ENCODE measurements at regions not wholly inside any gene's neighbourhood (a gene's known extent, or its start where the extent isn't known, plus 50 kb on each side); places are given as distances from the start of the nearest gene placed in this dataset.

- no peak for TF ChIP-seq POLR2A (IDR thresholded peaks at IDR 0.05)
- TF ChIP-seq, protein P1, sequence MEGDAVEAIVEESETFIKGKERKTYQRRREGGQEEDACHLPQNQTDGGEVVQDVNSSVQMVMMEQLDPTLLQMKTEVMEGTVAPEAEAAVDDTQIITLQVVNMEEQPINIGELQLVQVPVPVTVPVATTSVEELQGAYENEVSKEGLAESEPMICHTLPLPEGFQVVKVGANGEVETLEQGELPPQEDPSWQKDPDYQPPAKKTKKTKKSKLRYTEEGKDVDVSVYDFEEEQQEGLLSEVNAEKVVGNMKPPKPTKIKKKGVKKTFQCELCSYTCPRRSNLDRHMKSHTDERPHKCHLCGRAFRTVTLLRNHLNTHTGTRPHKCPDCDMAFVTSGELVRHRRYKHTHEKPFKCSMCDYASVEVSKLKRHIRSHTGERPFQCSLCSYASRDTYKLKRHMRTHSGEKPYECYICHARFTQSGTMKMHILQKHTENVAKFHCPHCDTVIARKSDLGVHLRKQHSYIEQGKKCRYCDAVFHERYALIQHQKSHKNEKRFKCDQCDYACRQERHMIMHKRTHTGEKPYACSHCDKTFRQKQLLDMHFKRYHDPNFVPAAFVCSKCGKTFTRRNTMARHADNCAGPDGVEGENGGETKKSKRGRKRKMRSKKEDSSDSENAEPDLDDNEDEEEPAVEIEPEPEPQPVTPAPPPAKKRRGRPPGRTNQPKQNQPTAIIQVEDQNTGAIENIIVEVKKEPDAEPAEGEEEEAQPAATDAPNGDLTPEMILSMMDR (IDR thresholded peaks at IDR 0.05): no peak
Measured at GRCh38 chr3:75951941-75952340, 166.6 kb upstream of the ZNF717 start.

All from lower leg skin (tissue), 3 donors.